MM.1S (cell line): ENCODE measurements at regions not wholly inside any gene's neighbourhood (a gene's known extent, or its start where the extent isn't known, plus 50 kb on each side); places are given as distances from the start of the nearest gene placed in this dataset.

Source experiments
- DNase-seq: peaks from one replicate; pipeline ENCODE4 v3.0.0-alpha.2; 2015
- H2AFZ ChIP-seq: fragments of 300-600 bp; sonication (generic); 2 replicates; pipeline ENCODE4 v1.6.0; 2016; ENCODE audit warnings: antibody characterized with exemption, low read length
- H3F3A ChIP-seq: fragments of 300-600 bp; sonication (generic); 2 replicates; pipeline ENCODE4 v1.6.1; 2016; ENCODE audit warnings: mild to moderate bottlenecking, antibody characterized with exemption, low read length, moderate library complexity, mixed read lengths; ENCODE audit not compliant: insufficient read depth
- H3K27ac ChIP-seq: fragments of 300-600 bp; sonication (generic); 2 replicates; pipeline ENCODE4 v1.5.1; 2016; ENCODE audit warnings: mild to moderate bottlenecking, low read length
- H3K27me3 ChIP-seq: fragments of 300-600 bp; sonication (generic); replicated peaks from 2 replicates; pipeline ENCODE4 v1.6.0; 2016; ENCODE audit warnings: low read length; ENCODE audit not compliant: insufficient read depth
- H3K36me3 ChIP-seq: fragments of 300-600 bp; sonication (generic); replicated peaks from 2 replicates; pipeline ENCODE4 v1.6.1; 2016; ENCODE audit warnings: mild to moderate bottlenecking, low read length, mixed read lengths; ENCODE audit not compliant: insufficient read depth
- H3K4me1 ChIP-seq: fragments of 300-600 bp; sonication (generic); 2 replicates; pipeline ENCODE4 v1.6.1; 2016; ENCODE audit warnings: low read length, mixed read lengths
- H3K4me2 ChIP-seq: fragments of 300-600 bp; sonication (generic); 2 replicates; pipeline ENCODE4 v1.6.0; 2016; ENCODE audit warnings: low read depth, low read length
- H3K4me3 ChIP-seq: fragments of 300-600 bp; sonication (generic); 2 replicates; pipeline ENCODE4 v1.5.1; 2016; ENCODE audit warnings: low read length, mixed read lengths
- H3K79me2 ChIP-seq: fragments of 300-600 bp; sonication (generic); 2 replicates; pipeline ENCODE4 v1.6.1; 2016; ENCODE audit warnings: mixed run types, low read length, mixed read lengths
- H3K9ac ChIP-seq: fragments of 300-600 bp; sonication (generic); 2 replicates; pipeline ENCODE4 v1.6.1; 2016; ENCODE audit warnings: low read length, mixed read lengths
- H3K9me2 ChIP-seq: fragments of 300-600 bp; sonication (generic); replicated peaks from 2 replicates; pipeline ENCODE4 v1.6.1; 2016; ENCODE audit warnings: mild to moderate bottlenecking, low read length, mixed read lengths; ENCODE audit not compliant: insufficient read depth
- H3K9me3 ChIP-seq: fragments of 300-600 bp; sonication (generic); replicated peaks from 2 replicates; pipeline ENCODE4 v1.6.1; 2016; ENCODE audit warnings: mild to moderate bottlenecking, low read length, mixed read lengths; ENCODE audit not compliant: insufficient read depth
- H4K20me1 ChIP-seq: fragments of 300-600 bp; sonication (generic); 2 replicates; pipeline ENCODE4 v1.6.1; 2016; ENCODE audit warnings: mild to moderate bottlenecking, low read length, moderate library complexity, mixed read lengths; ENCODE audit not compliant: insufficient read depth
- CTCF ChIP-seq: fragments of 300-600 bp; sonication (generic); IDR thresholded peaks from 2 replicates; pipeline ENCODE4 v1.5.1; 2016; ENCODE audit warnings: antibody characterized with exemption, low read length, mixed read lengths
- EZH2 ChIP-seq: fragments of 300-600 bp; sonication (generic); optimal IDR thresholded peaks from 2 replicates; pipeline ENCODE3; 2017; ENCODE audit warnings: low read depth, mild to moderate bottlenecking, antibody characterized with exemption, low read length, mixed read lengths
- EZH2phosphoT487 ChIP-seq: fragments of 300-600 bp; sonication (generic); IDR thresholded peaks from 2 replicates; pipeline ENCODE4 v1.6.1; 2018; ENCODE audit warnings: antibody characterized with exemption, low read length

- Histone ChIP-seq H3K27ac (no peak overlapping the region), H3K27me3 (no peaks in the 10 kb centered on the region), H3K79me2 (no peaks in the 10 kb centered on the region), H3K9me3 (no peaks in the 10 kb centered on the region), H4K20me1 (no peaks in the 10 kb centered on the region), H3K9ac (no peak overlapping the region), H3K4me3 (no peak overlapping the region), H2AFZ (no peak overlapping the region), H3F3A (no peaks in the 10 kb centered on the region), H3K4me1 (no peaks in the 10 kb centered on the region), H3K4me2 (no peak overlapping the region), H3K9me2 (no peaks in the 10 kb centered on the region), H3K36me3 (no peaks in the 10 kb centered on the region)
- DNase-seq = no peak
- no peak for TF ChIP-seq EZH2
- TF ChIP-seq CTCF = no peak
- TF ChIP-seq EZH2phosphoT487 = no peak
Measured at GRCh38 chr5:23029290-23029689, 176.1 kb upstream of the CDH12 start.

GRCh38 chr5:23028445-23029021 is 175.4 kb upstream of the CDH12 start:
- no peaks in the 10 kb centered on the region for H3F3A ChIP-seq
- no peak for DNase-seq
- no peak overlapping the region for H2AFZ ChIP-seq
- H3K4me1 ChIP-seq = no peaks in the 10 kb centered on the region
- H3K9ac ChIP-seq = no peak overlapping the region
- H3K9me2 ChIP-seq = no peaks in the 10 kb centered on the region
- no peaks in the 10 kb centered on the region for H3K27me3 ChIP-seq
- no peaks in the 10 kb centered on the region for H3K9me3 ChIP-seq
- H3K4me2 ChIP-seq = no peak overlapping the region
- H3K79me2 ChIP-seq = no peaks in the 10 kb centered on the region
- no peaks in the 10 kb centered on the region for H4K20me1 ChIP-seq
- TF ChIP-seq EZH2phosphoT487 (no peak), CTCF (no peak), EZH2 (no peak)
- H3K27ac ChIP-seq = no peak overlapping the region
- H3K36me3 ChIP-seq = no peaks in the 10 kb centered on the region
- H3K4me3 ChIP-seq = no peak overlapping the region

GRCh38 chr5:23027830-23028229 is 174.7 kb upstream of the CDH12 start:
- no peak for TF ChIP-seq EZH2phosphoT487
- no peak for TF ChIP-seq CTCF
- no peak for TF ChIP-seq EZH2
- Histone ChIP-seq H3K27me3 (no peaks in the 10 kb centered on the region), H3F3A (no peaks in the 10 kb centered on the region), H3K79me2 (no peaks in the 10 kb centered on the region), H3K4me2 (no peak overlapping the region), H2AFZ (no peak overlapping the region), H3K9ac (no peak overlapping the region), H3K4me3 (no peak overlapping the region), H3K27ac (no peak overlapping the region), H3K4me1 (no peaks in the 10 kb centered on the region), H3K9me3 (no peaks in the 10 kb centered on the region), H4K20me1 (no peaks in the 10 kb centered on the region), H3K9me2 (no peaks in the 10 kb centered on the region), H3K36me3 (no peaks in the 10 kb centered on the region)
- DNase-seq = no peak
